Activated CD4-positive, CD25-positive, alpha-beta regulatory T cell treated with anti-CD3 and anti-CD28 coated beads, Interleukin-2, amount 50 U/mL, for 24 hours (primary cell): ENCODE measurements at regions not wholly inside any gene's neighbourhood (a gene's known extent, or its start where the extent isn't known, plus 50 kb on each side); places are given as distances from the start of the nearest gene placed in this dataset.

Experiments
- ATAC-seq, 2 donors: fragments of 150-1000 bp; cut with Tn5 transposase; one replicate each; pipeline ENCODE4 v1.10.0; 2021; ENCODE audit warnings: mild to moderate bottlenecking in 1 of 2, moderate library complexity in 1 of 2

GRCh38 chr12:89087876-89088275 lies 264.4 kb downstream of the DUSP6 start:
- ATAC-seq: no peak

GRCh38 chr12:89087149-89087825 lies 265.0 kb downstream of the DUSP6 start:
- no peak for ATAC-seq

- no peak for ATAC-seq
These were observed 266.9 kb downstream of the DUSP6 start for GRCh38 chr12:89085421-89085820.

- no peak for ATAC-seq
These were observed 267.6 kb downstream of the DUSP6 start for GRCh38 chr12:89084751-89085150.

GRCh38 chr12:89083491-89083890 lies 268.8 kb downstream of the DUSP6 start:
- ATAC-seq: no peak

- no peak for ATAC-seq
These were observed 269.9 kb downstream of the DUSP6 start for GRCh38 chr12:89082370-89082753.

- ATAC-seq: no peak
These were observed 270.5 kb downstream of the DUSP6 start for GRCh38 chr12:89081719-89082369.

- ATAC-seq: no peak
These were observed 271.4 kb downstream of the DUSP6 start for GRCh38 chr12:89080793-89081465.

- ATAC-seq: no peak
These were observed 276.3 kb downstream of the DUSP6 start for GRCh38 chr12:89075880-89076540.

- no peak for ATAC-seq
These were observed 278.6 kb downstream of the DUSP6 start for GRCh38 chr12:89073659-89074058.

- ATAC-seq: no peak
These were observed 279.3 kb downstream of the DUSP6 start for GRCh38 chr12:89073027-89073398.

- ATAC-seq: no peak
These were observed 279.8 kb downstream of the DUSP6 start for GRCh38 chr12:89072294-89073026.

GRCh38 chr12:89070603-89071002 lies 281.7 kb downstream of the DUSP6 start:
- ATAC-seq: peak; percentile 68 to 76

GRCh38 chr12:89069431-89069830 lies 282.9 kb downstream of the DUSP6 start:
- ATAC-seq: no peak

- ATAC-seq: no peak
These were observed 284.7 kb downstream of the DUSP6 start for GRCh38 chr12:89067421-89068187.

- peak; percentile 90 to 92 for ATAC-seq
These were observed 287.5 kb downstream of the DUSP6 start for GRCh38 chr12:89064780-89065179.

GRCh38 chr12:89064151-89064550 lies 288.1 kb downstream of the DUSP6 start:
- ATAC-seq: no peak

GRCh38 chr12:89062996-89063395 lies 289.3 kb downstream of the DUSP6 start:
- ATAC-seq: no peak

- no peak for ATAC-seq
These were observed 292.4 kb downstream of the DUSP6 start for GRCh38 chr12:89059721-89060541.

- no peak for ATAC-seq
These were observed 293.2 kb downstream of the DUSP6 start for GRCh38 chr12:89059056-89059455.

GRCh38 chr12:89058402-89058801 lies 293.9 kb downstream of the DUSP6 start:
- no peak for ATAC-seq
